GM23248 (cell line): ENCODE measurements at regions not wholly inside any gene's neighbourhood (a gene's known extent, or its start where the extent isn't known, plus 50 kb on each side); places are given as distances from the start of the nearest gene placed in this dataset.

Experiments used
- EZH2 ChIP-seq: fragments of 200-600 bp; sonication (generic); IDR thresholded peaks from 2 replicates; pipeline ENCODE4 v1.6.1; 2018; ENCODE audit warnings: antibody characterized with exemption, mild to moderate bottlenecking; ENCODE audit not compliant: insufficient read depth, poor library complexity, severe bottlenecking
- EZH2phosphoT487 ChIP-seq: fragments of 200-600 bp; sonication (generic); IDR thresholded peaks from 2 replicates; pipeline ENCODE4 v1.6.1; 2018; ENCODE audit warnings: antibody characterized with exemption, moderate library complexity, mild to moderate bottlenecking, low read depth; ENCODE audit not compliant: insufficient read depth

- TF ChIP-seq EZH2: no peak
- no peak for TF ChIP-seq EZH2phosphoT487
Observed at GRCh38 chr12:54765652-54766051, 88.7 kb upstream of the MUCL1 start.
